A673 (cell line): ENCODE measurements at regions not wholly inside any gene's neighbourhood (a gene's known extent, or its start where the extent isn't known, plus 50 kb on each side); places are given as distances from the start of the nearest gene placed in this dataset.

Source experiments
- BruUV-seq: library from RNA; stranded (reverse); fragments of 400-500 nt; replicated peaks from 2 replicates; lab custom pipeline; 2021; lab: Mats Ljungman, UMichigan
- CTCF ChIA-PET: fragments of 300-600 bp; sonication (Branson Sonifier 250); formaldehyde crosslinking; loops from one replicate; lab custom pipeline; 2022; ENCODE audit warnings: antibody characterized with exemption; lab: Charles Lee
- POLR2A ChIA-PET: fragments of 300-600 bp; sonication (Branson Sonifier 250); formaldehyde crosslinking; loops from one replicate; lab custom pipeline; 2022; ENCODE audit warnings: antibody characterized with exemption; ENCODE audit not compliant: low non-redundant PET; lab: Charles Lee
- DNase-seq: peaks from one replicate; pipeline ENCODE4 v3.0.0-alpha.2; 2015; ENCODE audit warnings: low spot score
- H3K27ac ChIP-seq: fragments of 200-600 bp; sonication (generic); 2 replicates; pipeline ENCODE4 v1.5.1; 2016; ENCODE audit warnings: mixed run types, low read depth, mild to moderate bottlenecking, mixed read lengths, antibody characterized with exemption, low read length; ENCODE audit not compliant: poor library complexity, severe bottlenecking
- H3K27me3 ChIP-seq: fragments of 200-600 bp; sonication (generic); replicated peaks from 2 replicates; pipeline ENCODE4 v1.6.1; 2017; ENCODE audit warnings: mixed run types, low read depth, mild to moderate bottlenecking, mixed read lengths, antibody characterized with exemption, low read length; ENCODE audit not compliant: insufficient read depth, poor library complexity
- H3K36me3 ChIP-seq: fragments of 200-600 bp; sonication (generic); 2 replicates; pipeline ENCODE4 v1.6.1; 2016; ENCODE audit warnings: mixed run types, mild to moderate bottlenecking, mixed read lengths, antibody characterized with exemption, low read length; ENCODE audit not compliant: insufficient read depth, poor library complexity, severe bottlenecking
- H3K4me1 ChIP-seq: fragments of 200-600 bp; sonication (generic); 2 replicates; pipeline ENCODE4 v1.6.1; 2017; ENCODE audit warnings: mixed run types, mild to moderate bottlenecking, mixed read lengths, antibody characterized with exemption, low read length; ENCODE audit not compliant: insufficient read depth, poor library complexity, severe bottlenecking
- H3K4me3 ChIP-seq: fragments of 200-600 bp; sonication (generic); 2 replicates; pipeline ENCODE4 v1.5.1; 2016; ENCODE audit warnings: low read depth, mixed run types, mild to moderate bottlenecking, mixed read lengths, low read length; ENCODE audit not compliant: poor library complexity, severe bottlenecking
- H3K9me3 ChIP-seq: fragments of 200-600 bp; sonication (generic); 2 replicates; pipeline ENCODE4 v1.6.1; 2016; ENCODE audit warnings: mixed run types, low read depth, mild to moderate bottlenecking, mixed read lengths, antibody characterized with exemption, low read length; ENCODE audit not compliant: poor library complexity, severe bottlenecking
- CTCF ChIP-seq: fragments of 300-800, 200-600 bp; sonication (generic); conservative IDR thresholded peaks from 2 replicates; pipeline ENCODE4 v1.5.1; 2017; ENCODE audit warnings: low read depth, mild to moderate bottlenecking, antibody characterized with exemption, low read length, moderate library complexity, mixed read lengths
- EZH2 ChIP-seq: fragments of 200-600 bp; sonication (generic); IDR thresholded peaks from 2 replicates; pipeline ENCODE4 v1.6.1; 2017; ENCODE audit warnings: borderline replicate concordance, low read depth, mild to moderate bottlenecking, mixed read lengths, antibody characterized with exemption, low read length; ENCODE audit not compliant: poor library complexity, severe bottlenecking
- intact Hi-C: fragments of 100-400 bp; cut with micrococcal nuclease; formaldehyde crosslinking; loops from one replicate; pipeline ENCODE4 v1.10.0; 2022; ENCODE audit not compliant: unreplicated experiment

GRCh38 chr4:137659431-137659830, 127.1 kb upstream of the PCDH18 start:
- H3K27ac ChIP-seq = no peak overlapping the region
- no peaks in the 10 kb centered on the region for H3K27me3 ChIP-seq
- POLR2A ChIA-PET = no interaction called here
- TF ChIP-seq CTCF = no peak
- TF ChIP-seq EZH2 = no peak
- peaks cover 10% of the 10 kb centered on the region for H3K9me3 ChIP-seq
- CTCF ChIA-PET = no interaction called here
- H3K36me3 ChIP-seq = no peaks in the 10 kb centered on the region
- BruUV-seq = no TSS peak
- intact Hi-C loops = no loop called here
- no peak overlapping the region for H3K4me3 ChIP-seq
- peaks cover 21% of the 10 kb centered on the region for H3K4me1 ChIP-seq
- no peak for DNase-seq

- H3K27ac ChIP-seq = no peak overlapping the region
- ChIA-PET CTCF (no interaction called here), POLR2A (no interaction called here)
- no peaks in the 10 kb centered on the region for H3K27me3 ChIP-seq
- intact Hi-C loops = no loop called here
- peaks cover 3% of the 10 kb centered on the region for H3K4me1 ChIP-seq
- no peaks in the 10 kb centered on the region for H3K36me3 ChIP-seq
- H3K9me3 ChIP-seq = peaks cover 5% of the 10 kb centered on the region
- no peak overlapping the region for H3K4me3 ChIP-seq
- DNase-seq = no peak
- no TSS peak for BruUV-seq
- TF ChIP-seq EZH2 (no peak), CTCF (no peak)
Measured at GRCh38 chr4:137656661-137657060, 124.4 kb upstream of the PCDH18 start.

- intact Hi-C loops = no loop called here
- CTCF ChIA-PET = no interaction called here
- Histone ChIP-seq H3K9me3 (no peaks in the 10 kb centered on the region), H3K4me1 (peaks cover 3% of the 10 kb centered on the region), H3K27ac (no peak overlapping the region), H3K36me3 (no peaks in the 10 kb centered on the region), H3K27me3 (no peaks in the 10 kb centered on the region), H3K4me3 (no peak overlapping the region)
- DNase-seq = no peak
- BruUV-seq = no TSS peak
- POLR2A ChIA-PET = no interaction called here
- TF ChIP-seq EZH2 = no peak
- no peak for TF ChIP-seq CTCF
Measured at GRCh38 chr4:137655302-137655701, 123.0 kb upstream of the PCDH18 start.
